ENCODE measurements at regions not wholly inside any gene's neighbourhood (a gene's known extent, or its start where the extent isn't known, plus 50 kb on each side); places are given as distances from the start of the nearest gene placed in this dataset.

DNA sequence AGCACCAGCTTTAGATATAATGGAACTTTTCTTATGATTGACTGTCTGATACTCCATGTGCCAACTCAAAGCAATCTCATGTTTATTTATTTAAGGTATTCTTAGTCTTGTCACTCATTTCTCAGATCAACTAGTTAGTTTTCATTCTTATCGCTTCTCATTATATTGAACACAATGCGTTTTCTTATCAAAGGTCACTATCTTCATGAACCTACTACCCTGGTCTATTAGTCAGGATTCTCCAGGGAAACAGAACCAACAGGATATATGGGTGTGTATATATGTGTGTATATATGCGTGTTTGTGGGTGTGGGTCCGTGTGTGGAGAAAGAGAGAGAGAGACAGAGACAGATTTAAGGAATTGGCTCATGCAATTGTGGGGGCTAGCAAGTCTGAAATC lies 619.9 kb downstream of the ZEB2 start:
- TF ChIP-seq, protein P1, sequence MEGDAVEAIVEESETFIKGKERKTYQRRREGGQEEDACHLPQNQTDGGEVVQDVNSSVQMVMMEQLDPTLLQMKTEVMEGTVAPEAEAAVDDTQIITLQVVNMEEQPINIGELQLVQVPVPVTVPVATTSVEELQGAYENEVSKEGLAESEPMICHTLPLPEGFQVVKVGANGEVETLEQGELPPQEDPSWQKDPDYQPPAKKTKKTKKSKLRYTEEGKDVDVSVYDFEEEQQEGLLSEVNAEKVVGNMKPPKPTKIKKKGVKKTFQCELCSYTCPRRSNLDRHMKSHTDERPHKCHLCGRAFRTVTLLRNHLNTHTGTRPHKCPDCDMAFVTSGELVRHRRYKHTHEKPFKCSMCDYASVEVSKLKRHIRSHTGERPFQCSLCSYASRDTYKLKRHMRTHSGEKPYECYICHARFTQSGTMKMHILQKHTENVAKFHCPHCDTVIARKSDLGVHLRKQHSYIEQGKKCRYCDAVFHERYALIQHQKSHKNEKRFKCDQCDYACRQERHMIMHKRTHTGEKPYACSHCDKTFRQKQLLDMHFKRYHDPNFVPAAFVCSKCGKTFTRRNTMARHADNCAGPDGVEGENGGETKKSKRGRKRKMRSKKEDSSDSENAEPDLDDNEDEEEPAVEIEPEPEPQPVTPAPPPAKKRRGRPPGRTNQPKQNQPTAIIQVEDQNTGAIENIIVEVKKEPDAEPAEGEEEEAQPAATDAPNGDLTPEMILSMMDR (IDR thresholded peaks at IDR 0.05): no peak
- TF ChIP-seq POLR2A (IDR thresholded peaks at IDR 0.05): no peak

All from Peyer's patch (tissue), 4 donors.